ENCODE measurements at regions not wholly inside any gene's neighbourhood (a gene's known extent, or its start where the extent isn't known, plus 50 kb on each side); places are given as distances from the start of the nearest gene placed in this dataset.

DNA sequence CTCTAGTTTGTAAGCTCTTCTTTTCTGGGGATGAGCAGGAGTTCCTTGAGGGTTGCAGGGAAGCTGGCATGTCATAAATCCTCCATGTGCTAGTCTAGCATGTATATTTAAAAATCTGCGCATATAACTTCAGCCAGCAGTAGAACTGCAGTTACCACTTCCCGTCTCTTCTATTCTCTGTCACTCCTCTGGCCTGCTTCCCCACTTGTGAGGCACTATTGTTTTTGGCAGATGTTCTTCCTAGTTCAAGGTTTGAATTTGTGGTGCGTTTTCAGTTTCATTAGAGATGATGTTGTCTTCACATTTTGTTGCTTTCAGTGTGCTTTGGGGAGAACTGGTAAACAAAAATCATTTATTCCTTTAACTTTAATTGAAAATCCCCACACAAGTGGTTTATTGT is 169.1 kb upstream of the ZPLD1 start:
- H3K27ac Mint-ChIP-seq, result no peak overlapping the region
- no peaks in the 10 kb centered on the region for H3K36me3 Mint-ChIP-seq
- DNase-seq (ENCODE audit: low spot score in 2 of 2, unreplicated experiment in 2 of 2), result no peak
- H3K4me1 Mint-ChIP-seq, result peaks cover 14% of the 10 kb centered on the region
- TF ChIP-seq, protein P1, sequence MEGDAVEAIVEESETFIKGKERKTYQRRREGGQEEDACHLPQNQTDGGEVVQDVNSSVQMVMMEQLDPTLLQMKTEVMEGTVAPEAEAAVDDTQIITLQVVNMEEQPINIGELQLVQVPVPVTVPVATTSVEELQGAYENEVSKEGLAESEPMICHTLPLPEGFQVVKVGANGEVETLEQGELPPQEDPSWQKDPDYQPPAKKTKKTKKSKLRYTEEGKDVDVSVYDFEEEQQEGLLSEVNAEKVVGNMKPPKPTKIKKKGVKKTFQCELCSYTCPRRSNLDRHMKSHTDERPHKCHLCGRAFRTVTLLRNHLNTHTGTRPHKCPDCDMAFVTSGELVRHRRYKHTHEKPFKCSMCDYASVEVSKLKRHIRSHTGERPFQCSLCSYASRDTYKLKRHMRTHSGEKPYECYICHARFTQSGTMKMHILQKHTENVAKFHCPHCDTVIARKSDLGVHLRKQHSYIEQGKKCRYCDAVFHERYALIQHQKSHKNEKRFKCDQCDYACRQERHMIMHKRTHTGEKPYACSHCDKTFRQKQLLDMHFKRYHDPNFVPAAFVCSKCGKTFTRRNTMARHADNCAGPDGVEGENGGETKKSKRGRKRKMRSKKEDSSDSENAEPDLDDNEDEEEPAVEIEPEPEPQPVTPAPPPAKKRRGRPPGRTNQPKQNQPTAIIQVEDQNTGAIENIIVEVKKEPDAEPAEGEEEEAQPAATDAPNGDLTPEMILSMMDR (IDR thresholded peaks at IDR 0.05; ENCODE audit: unreplicated experiment), result no peak
- peaks cover 3% of the 10 kb centered on the region for H3K9me3 Mint-ChIP-seq
- H3K4me3 Mint-ChIP-seq, result no peak overlapping the region
- H3K27me3 Mint-ChIP-seq (ENCODE audit: low read depth), result no peaks in the 10 kb centered on the region

DNA sequence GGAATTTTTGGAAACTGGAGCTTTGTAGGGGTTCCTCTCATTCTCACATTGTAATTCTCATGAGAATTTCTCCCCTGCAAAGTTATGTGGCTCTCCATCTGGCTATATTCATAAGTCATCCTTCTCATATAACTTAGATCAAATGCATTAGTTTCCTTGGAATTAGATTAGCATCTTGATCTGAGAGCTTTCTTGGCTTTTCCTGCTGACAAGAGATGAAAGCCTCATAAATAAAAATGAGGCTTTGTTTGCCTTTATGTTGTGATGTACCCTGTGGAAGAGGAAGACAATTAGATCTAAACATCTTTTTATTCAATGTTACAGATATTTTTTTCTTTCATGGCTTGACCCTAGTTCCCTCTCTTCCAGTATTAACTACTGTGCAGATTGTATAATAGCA is 165.4 kb upstream of the ZPLD1 start:
- H3K9me3 Mint-ChIP-seq, result peaks cover 10% of the 10 kb centered on the region
- TF ChIP-seq, protein P1 (IDR thresholded peaks at IDR 0.05; ENCODE audit: unreplicated experiment), result no peak
- H3K4me3 Mint-ChIP-seq, result no peak overlapping the region
- no peak for DNase-seq (ENCODE audit: low spot score in 2 of 2, unreplicated experiment in 2 of 2)
- H3K27me3 Mint-ChIP-seq (ENCODE audit: low read depth), result no peaks in the 10 kb centered on the region
- H3K36me3 Mint-ChIP-seq, result no peaks in the 10 kb centered on the region
- no peak overlapping the region for H3K27ac Mint-ChIP-seq
- H3K4me1 Mint-ChIP-seq, result peaks cover 6% of the 10 kb centered on the region

DNA sequence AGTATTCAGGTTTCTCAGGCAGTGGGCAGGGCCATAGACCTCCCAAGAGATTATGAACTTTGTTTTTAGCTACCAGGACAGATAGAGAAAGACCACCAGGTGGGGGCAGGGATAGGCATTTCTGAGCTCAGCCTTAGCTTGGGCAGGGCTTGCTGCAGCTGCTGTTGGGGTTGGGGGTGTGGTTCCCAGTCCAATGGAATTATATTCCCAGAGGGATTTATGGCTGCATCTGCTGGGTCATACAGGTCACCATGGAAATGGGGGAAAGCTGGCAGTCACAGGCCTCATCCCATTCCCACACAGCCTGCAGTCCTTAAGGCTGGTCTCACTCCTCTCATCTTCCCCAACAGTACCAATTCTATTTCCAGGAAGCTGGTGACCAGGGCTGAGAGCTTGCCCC is 144.6 kb upstream of the ZPLD1 start:
- Mint-ChIP-seq H3K36me3 (no peaks in the 10 kb centered on the region), H3K4me1 (no peaks in the 10 kb centered on the region), H3K27me3 (ENCODE audit: low read depth) (no peaks in the 10 kb centered on the region), H3K4me3 (no peak overlapping the region), H3K27ac (no peak overlapping the region), H3K9me3 (peaks cover 41% of the 10 kb centered on the region)
- TF ChIP-seq, protein P1 (IDR thresholded peaks at IDR 0.05; ENCODE audit: unreplicated experiment), result no peak
- DNase-seq (ENCODE audit: low spot score in 2 of 2, unreplicated experiment in 2 of 2), result no peak

DNA sequence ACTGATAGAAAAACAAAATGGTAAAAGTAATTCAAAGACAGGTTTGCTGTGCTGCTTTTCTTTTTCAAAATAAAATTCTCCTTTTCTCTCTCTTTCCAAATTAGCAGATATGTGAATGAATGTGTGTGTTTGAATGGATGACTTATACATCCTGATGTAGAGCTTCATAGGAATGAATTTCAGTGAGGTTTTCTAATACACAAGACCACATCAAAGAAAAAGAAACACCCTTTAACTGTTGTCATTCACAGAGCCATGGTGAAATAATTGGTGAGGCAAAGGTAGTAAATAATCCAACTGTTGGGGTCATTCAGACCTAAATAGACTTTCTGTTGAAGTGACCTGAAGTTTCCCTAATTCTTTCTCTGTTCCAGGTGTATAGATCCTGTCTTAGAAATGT is 139.1 kb upstream of the ZPLD1 start:
- H3K9me3 Mint-ChIP-seq, result peaks cover 4% of the 10 kb centered on the region
- H3K27me3 Mint-ChIP-seq (ENCODE audit: low read depth), result no peaks in the 10 kb centered on the region
- no peak overlapping the region for H3K4me3 Mint-ChIP-seq
- H3K36me3 Mint-ChIP-seq, result no peaks in the 10 kb centered on the region
- DNase-seq (ENCODE audit: low spot score in 2 of 2, unreplicated experiment in 2 of 2), result no peak
- H3K27ac Mint-ChIP-seq, result no peak overlapping the region
- TF ChIP-seq, protein P1 (IDR thresholded peaks at IDR 0.05; ENCODE audit: unreplicated experiment), result no peak
- no peaks in the 10 kb centered on the region for H3K4me1 Mint-ChIP-seq

DNA sequence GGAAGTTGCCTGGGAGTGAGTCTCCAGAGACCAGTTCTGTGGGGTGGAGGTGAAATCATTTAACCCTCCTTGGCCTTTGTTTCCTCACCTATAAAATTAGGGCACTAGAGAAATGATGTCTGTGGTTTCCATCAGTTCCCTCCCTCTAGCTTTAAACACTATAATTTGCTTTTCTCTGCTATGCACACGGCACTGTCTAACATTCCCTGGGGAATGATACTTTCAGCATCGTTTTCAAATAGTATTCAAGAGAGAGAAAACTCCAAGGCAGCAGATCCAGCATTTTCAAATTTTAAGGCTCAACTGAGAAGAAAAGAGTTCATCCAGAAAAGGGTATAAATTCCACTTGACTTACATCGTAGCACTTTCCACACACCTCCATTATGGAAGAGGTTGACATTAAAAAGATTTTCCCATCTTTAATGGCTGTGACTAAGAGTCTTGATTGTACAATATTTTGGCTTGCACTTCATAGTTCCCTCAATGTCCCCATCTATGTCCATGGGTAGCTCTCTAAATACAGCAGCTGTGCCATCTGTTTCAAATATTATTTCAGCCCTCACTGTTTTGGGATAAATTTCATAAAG is 137.7 kb upstream of the ZPLD1 start:
- Mint-ChIP-seq H3K36me3 (no peaks in the 10 kb centered on the region), H3K4me3 (no peak overlapping the region), H3K27me3 (ENCODE audit: low read depth) (no peaks in the 10 kb centered on the region), H3K4me1 (no peaks in the 10 kb centered on the region), H3K9me3 (peaks cover 4% of the 10 kb centered on the region), H3K27ac (no peak overlapping the region)
- DNase-seq (ENCODE audit: low spot score in 2 of 2, unreplicated experiment in 2 of 2), result no peak
- TF ChIP-seq, protein P1 (IDR thresholded peaks at IDR 0.05; ENCODE audit: unreplicated experiment), result no peak
